ENCODE measurements at regions not wholly inside any gene's neighbourhood (a gene's known extent, or its start where the extent isn't known, plus 50 kb on each side); places are given as distances from the start of the nearest gene placed in this dataset.

GRCh38 chr11:37474889-37475288, 876.9 kb upstream of the RAG2 start:
- ChIA-PET POLR2A (no interaction called here), CTCF (no interaction called here)
- no peak for DNase-seq (ENCODE audit: extremely low spot score)
- TF ChIP-seq SP1 (IDR thresholded peaks at IDR 0.05) = no peak
- TF ChIP-seq CTBP1 (IDR thresholded peaks at IDR 0.05; ENCODE audit: borderline replicate concordance) = no peak
- TF ChIP-seq NFRKB (IDR thresholded peaks at IDR 0.05) = no peak
- no peak for TF ChIP-seq ARNT (IDR thresholded peaks at IDR 0.05)
- TF ChIP-seq ELF4 (IDR thresholded peaks at IDR 0.05) = no peak

GRCh38 chr11:37468344-37468743, 870.3 kb upstream of the RAG2 start:
- CTCF ChIA-PET = no interaction called here
- no peak for DNase-seq (ENCODE audit: extremely low spot score)
- no peak for TF ChIP-seq FOXA1 (IDR thresholded peaks at IDR 0.05)
- TF ChIP-seq FOXK2 (IDR thresholded peaks at IDR 0.05) = no peak
- no peak for TF ChIP-seq ARNT (IDR thresholded peaks at IDR 0.05)
- TF ChIP-seq SUZ12 (IDR thresholded peaks at IDR 0.05) = no peak
- no peak for TF ChIP-seq CTBP1 (IDR thresholded peaks at IDR 0.05; ENCODE audit: borderline replicate concordance)
- TF ChIP-seq PKNOX1 (IDR thresholded peaks at IDR 0.05) = no peak
- no peak for TF ChIP-seq HDGF (IDR thresholded peaks at IDR 0.05; ENCODE audit: borderline replicate concordance)
- no peak for TF ChIP-seq LEF1 (IDR thresholded peaks at IDR 0.05; ENCODE audit: borderline replicate concordance)
- no peak for TF ChIP-seq FOXM1 (IDR thresholded peaks at IDR 0.05; ENCODE audit: borderline replicate concordance)
- no peak for TF ChIP-seq L3MBTL2 (conservative IDR thresholded peaks at IDR 0.05)
- TF ChIP-seq NFRKB (IDR thresholded peaks at IDR 0.05) = no peak
- no peak for TF ChIP-seq SP1 (IDR thresholded peaks at IDR 0.05)
- TF ChIP-seq TARDBP (IDR thresholded peaks at IDR 0.05) = no peak
- TF ChIP-seq ZNF384 (IDR thresholded peaks at IDR 0.05) = no peak
- TF ChIP-seq BHLHE40 (IDR thresholded peaks at IDR 0.05; ENCODE audit: borderline replicate concordance) = no peak
- no peak for TF ChIP-seq ELF4 (IDR thresholded peaks at IDR 0.05)
- POLR2A ChIA-PET = no interaction called here

- no peak for DNase-seq (ENCODE audit: extremely low spot score)
- ChIA-PET CTCF (no interaction called here), POLR2A (no interaction called here)
- TF ChIP-seq SUZ12 (IDR thresholded peaks at IDR 0.05) = no peak
- no peak for TF ChIP-seq PKNOX1 (IDR thresholded peaks at IDR 0.05)
- no peak for TF ChIP-seq NFRKB (IDR thresholded peaks at IDR 0.05)
- TF ChIP-seq ARNT (IDR thresholded peaks at IDR 0.05) = no peak
- no peak for TF ChIP-seq FOXK2 (IDR thresholded peaks at IDR 0.05)
- no peak for TF ChIP-seq L3MBTL2 (conservative IDR thresholded peaks at IDR 0.05)
- no peak for TF ChIP-seq FOXA1 (IDR thresholded peaks at IDR 0.05)
- no peak for TF ChIP-seq SP1 (IDR thresholded peaks at IDR 0.05)
- TF ChIP-seq HDGF (IDR thresholded peaks at IDR 0.05; ENCODE audit: borderline replicate concordance) = no peak
- TF ChIP-seq FOXM1 (IDR thresholded peaks at IDR 0.05; ENCODE audit: borderline replicate concordance) = no peak
- TF ChIP-seq ELF4 (IDR thresholded peaks at IDR 0.05) = no peak
- TF ChIP-seq CTBP1 (IDR thresholded peaks at IDR 0.05; ENCODE audit: borderline replicate concordance) = no peak
- TF ChIP-seq ZNF384 (IDR thresholded peaks at IDR 0.05) = no peak
- no peak for TF ChIP-seq BHLHE40 (IDR thresholded peaks at IDR 0.05; ENCODE audit: borderline replicate concordance)
- TF ChIP-seq TARDBP (IDR thresholded peaks at IDR 0.05) = no peak
- TF ChIP-seq LEF1 (IDR thresholded peaks at IDR 0.05; ENCODE audit: borderline replicate concordance) = no peak
These were observed 867.2 kb upstream of the RAG2 start for GRCh38 chr11:37465221-37465620.

GRCh38 chr11:37459456-37459855, 861.4 kb upstream of the RAG2 start:
- no peak for TF ChIP-seq FOXA1 (IDR thresholded peaks at IDR 0.05)
- no peak for TF ChIP-seq CTBP1 (IDR thresholded peaks at IDR 0.05; ENCODE audit: borderline replicate concordance)
- TF ChIP-seq NFRKB (IDR thresholded peaks at IDR 0.05) = no peak
- no peak for TF ChIP-seq L3MBTL2 (conservative IDR thresholded peaks at IDR 0.05)
- TF ChIP-seq BHLHE40 (IDR thresholded peaks at IDR 0.05; ENCODE audit: borderline replicate concordance) = no peak
- TF ChIP-seq FOXM1 (IDR thresholded peaks at IDR 0.05; ENCODE audit: borderline replicate concordance) = no peak
- no peak for TF ChIP-seq ZNF384 (IDR thresholded peaks at IDR 0.05)
- TF ChIP-seq ELF4 (IDR thresholded peaks at IDR 0.05) = no peak
- no peak for DNase-seq (ENCODE audit: extremely low spot score)
- ChIA-PET CTCF (no interaction called here), POLR2A (no interaction called here)

- CTCF ChIA-PET = no interaction called here
- DNase-seq (ENCODE audit: extremely low spot score) = no peak
- TF ChIP-seq NFRKB (IDR thresholded peaks at IDR 0.05) (no peak), ZNF384 (IDR thresholded peaks at IDR 0.05) (no peak), ELF4 (IDR thresholded peaks at IDR 0.05) (no peak), LEF1 (IDR thresholded peaks at IDR 0.05; ENCODE audit: borderline replicate concordance) (no peak), BHLHE40 (IDR thresholded peaks at IDR 0.05; ENCODE audit: borderline replicate concordance) (no peak), SUZ12 (IDR thresholded peaks at IDR 0.05) (no peak), HDGF (IDR thresholded peaks at IDR 0.05; ENCODE audit: borderline replicate concordance) (no peak), FOXM1 (IDR thresholded peaks at IDR 0.05; ENCODE audit: borderline replicate concordance) (no peak), L3MBTL2 (conservative IDR thresholded peaks at IDR 0.05) (no peak), PKNOX1 (IDR thresholded peaks at IDR 0.05) (no peak)
- POLR2A ChIA-PET = no interaction called here
These were observed 858.7 kb upstream of the RAG2 start for GRCh38 chr11:37456746-37457145.

- POLR2A ChIA-PET = no interaction called here
- no peak for DNase-seq (ENCODE audit: extremely low spot score)
- TF ChIP-seq HDGF (IDR thresholded peaks at IDR 0.05; ENCODE audit: borderline replicate concordance) (no peak), ZNF384 (IDR thresholded peaks at IDR 0.05) (no peak), FOXK2 (IDR thresholded peaks at IDR 0.05) (no peak), ARNT (IDR thresholded peaks at IDR 0.05) (no peak), ELF4 (IDR thresholded peaks at IDR 0.05) (no peak), TARDBP (IDR thresholded peaks at IDR 0.05) (no peak), SUZ12 (IDR thresholded peaks at IDR 0.05) (no peak), L3MBTL2 (conservative IDR thresholded peaks at IDR 0.05) (no peak), BHLHE40 (IDR thresholded peaks at IDR 0.05; ENCODE audit: borderline replicate concordance) (no peak)
- CTCF ChIA-PET = no interaction called here
These were observed 853.9 kb upstream of the RAG2 start for GRCh38 chr11:37451903-37452302.
